ENCODE measurements at regions not wholly inside any gene's neighbourhood (a gene's known extent, or its start where the extent isn't known, plus 50 kb on each side); places are given as distances from the start of the nearest gene placed in this dataset.
"Not testable (repeated sequence)": the region's sequence is repeated elsewhere in the genome, so short reads cannot be mapped to it uniquely, and the experiment has no call there.

DNA sequence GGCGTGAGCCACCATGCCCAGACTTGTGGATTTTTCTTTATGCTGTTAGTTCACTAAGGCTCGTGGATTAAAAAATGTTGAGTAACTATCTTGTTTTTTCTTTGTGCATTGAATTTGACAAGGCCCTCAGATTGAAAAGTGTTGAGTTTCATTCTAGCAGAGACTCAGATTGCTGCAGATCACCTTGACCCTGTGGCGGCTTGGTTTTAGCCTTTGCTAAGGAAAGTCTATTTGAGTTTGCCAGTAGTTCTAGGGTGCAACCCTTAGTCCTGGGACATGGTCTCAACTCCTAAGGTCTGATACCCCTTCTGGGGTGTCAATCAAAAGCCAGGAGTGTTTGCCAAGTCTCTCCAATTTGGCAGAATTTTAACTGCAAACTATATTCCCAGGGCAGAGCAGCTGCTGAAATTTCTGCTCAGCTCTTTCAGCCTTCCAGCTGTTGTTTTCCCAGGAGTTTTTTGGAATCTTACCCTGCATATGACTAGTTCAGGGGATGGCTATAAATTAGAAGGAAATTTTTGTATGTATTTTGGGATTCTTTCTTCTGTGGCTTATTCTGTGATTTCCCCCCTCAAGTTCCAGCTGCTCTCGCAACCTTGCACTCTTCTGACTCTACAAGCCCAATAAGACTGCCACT lies 84.3 kb upstream of the HAND1 start:
- no peak for DNase-seq (ENCODE audit: insufficient read length, low spot score)
- no peak for FAIRE-seq

- DNase-seq (ENCODE audit: insufficient read length, low spot score) (no peak), FAIRE-seq (no peak)
Measured at GRCh38 chr5:154559398-154560276, 81.6 kb upstream of the HAND1 start.

GRCh38 chr5:154557548-154557947 lies 79.5 kb upstream of the HAND1 start:
- DNase-seq (ENCODE audit: insufficient read length, low spot score) (no peak), FAIRE-seq (no peak)

GRCh38 chr5:154547551-154547950 lies 69.5 kb upstream of the HAND1 start:
- DNase-seq (ENCODE audit: insufficient read length, low spot score) (no peak), FAIRE-seq (no peak)

GRCh38 chr5:154546719-154547118 lies 68.7 kb upstream of the HAND1 start:
- DNase-seq (ENCODE audit: insufficient read length, low spot score), result no peak
- FAIRE-seq, result no peak

- DNase-seq (ENCODE audit: insufficient read length, low spot score) (no peak), FAIRE-seq (no peak)
Measured at GRCh38 chr5:154544646-154545045, 66.6 kb upstream of the HAND1 start.

- no peak for FAIRE-seq
- DNase-seq (ENCODE audit: insufficient read length, low spot score), result no peak
Measured at GRCh38 chr5:154543380-154543779, 65.4 kb upstream of the HAND1 start.

DNA sequence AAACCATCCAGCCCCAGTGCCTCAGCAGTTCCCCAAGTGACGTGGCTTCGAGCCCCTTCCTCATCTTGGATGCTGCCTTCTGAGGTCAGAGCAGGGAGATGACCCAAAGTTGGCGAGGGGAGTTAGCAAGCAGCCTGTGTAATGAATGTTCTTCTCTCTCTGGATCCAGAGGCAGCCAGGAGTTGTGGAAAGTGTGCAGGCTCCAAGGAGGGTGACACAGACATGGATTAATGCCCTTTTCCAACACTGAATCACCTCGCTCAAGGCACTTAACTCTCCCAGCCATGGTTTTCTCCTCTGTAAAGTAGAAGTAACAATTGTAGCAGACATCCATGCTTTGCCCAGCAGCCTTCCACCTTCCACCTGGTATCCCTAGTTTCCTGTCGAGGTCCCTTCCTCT lies 64.6 kb upstream of the HAND1 start:
- DNase-seq (ENCODE audit: insufficient read length, low spot score) (no peak), FAIRE-seq (no peak)

- DNase-seq (ENCODE audit: insufficient read length, low spot score) (no peak), FAIRE-seq (no peak)
Measured at GRCh38 chr5:154542000-154542399, 64.0 kb upstream of the HAND1 start.

- FAIRE-seq, result no peak
- DNase-seq (ENCODE audit: insufficient read length, low spot score), result no peak
Measured at GRCh38 chr5:154541553-154541952, 63.5 kb upstream of the HAND1 start.

GRCh38 chr5:154540600-154540999 lies 62.6 kb upstream of the HAND1 start:
- FAIRE-seq (no peak), DNase-seq (ENCODE audit: insufficient read length, low spot score) (no peak)

DNA sequence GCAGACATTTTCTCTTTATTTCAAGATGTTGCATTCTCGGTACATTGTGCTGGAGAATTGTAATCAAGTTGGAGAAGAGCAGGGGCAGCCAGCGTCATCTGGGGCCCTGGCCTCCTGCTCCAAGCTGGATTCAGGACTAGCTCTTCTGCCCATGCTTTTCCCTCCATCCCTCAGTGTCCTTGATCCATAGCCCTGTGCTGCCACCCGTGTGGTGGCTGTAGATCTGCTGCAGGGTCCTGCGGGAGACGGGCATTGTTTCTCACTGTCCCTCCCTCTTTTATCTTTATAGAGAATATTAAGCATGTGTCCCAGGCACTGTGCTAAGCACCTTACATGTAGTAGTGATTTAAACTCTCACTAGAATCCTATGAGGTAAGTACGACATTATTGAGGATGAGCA lies 60.5 kb upstream of the HAND1 start:
- no peak for FAIRE-seq
- DNase-seq (ENCODE audit: insufficient read length, low spot score), result no peak

- not testable (repeated sequence) for FAIRE-seq
Measured at GRCh38 chr5:154536439-154536838, 58.4 kb upstream of the HAND1 start.

GRCh38 chr5:154535535-154535934 lies 57.5 kb upstream of the HAND1 start:
- FAIRE-seq, result no peak
- no peak for DNase-seq (ENCODE audit: insufficient read length, low spot score)

More at GRCh38 chr5:154536439-154536838, 58.4 kb upstream of the HAND1 start:
- DNase-seq (ENCODE audit: insufficient read length, low spot score), result not testable (repeated sequence)

- DNase-seq (ENCODE audit: insufficient read length, low spot score) (no peak), FAIRE-seq (no peak)
Measured at GRCh38 chr5:154534457-154535050, 56.5 kb upstream of the HAND1 start.

DNA sequence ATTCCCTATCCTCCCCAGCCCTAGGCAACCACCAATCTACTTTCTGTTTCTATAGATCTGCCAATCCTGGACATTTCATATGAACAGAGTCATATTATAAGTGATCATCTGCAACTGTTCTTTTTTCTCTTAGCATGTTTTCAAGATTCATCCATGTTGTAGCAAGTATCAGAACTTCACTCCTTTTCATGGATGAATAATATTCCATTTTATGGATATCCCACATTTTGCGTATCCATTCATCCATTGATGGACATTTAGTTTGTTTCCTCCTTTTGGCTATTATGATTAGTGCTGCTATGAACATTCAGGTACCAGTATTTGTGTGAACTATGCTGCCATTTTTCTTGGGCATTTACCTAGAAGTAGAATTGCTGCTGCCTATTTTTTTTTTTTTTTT lies 51.3 kb upstream of the HAND1 start:
- FAIRE-seq (no peak), DNase-seq (ENCODE audit: insufficient read length, low spot score) (no peak)

DNA sequence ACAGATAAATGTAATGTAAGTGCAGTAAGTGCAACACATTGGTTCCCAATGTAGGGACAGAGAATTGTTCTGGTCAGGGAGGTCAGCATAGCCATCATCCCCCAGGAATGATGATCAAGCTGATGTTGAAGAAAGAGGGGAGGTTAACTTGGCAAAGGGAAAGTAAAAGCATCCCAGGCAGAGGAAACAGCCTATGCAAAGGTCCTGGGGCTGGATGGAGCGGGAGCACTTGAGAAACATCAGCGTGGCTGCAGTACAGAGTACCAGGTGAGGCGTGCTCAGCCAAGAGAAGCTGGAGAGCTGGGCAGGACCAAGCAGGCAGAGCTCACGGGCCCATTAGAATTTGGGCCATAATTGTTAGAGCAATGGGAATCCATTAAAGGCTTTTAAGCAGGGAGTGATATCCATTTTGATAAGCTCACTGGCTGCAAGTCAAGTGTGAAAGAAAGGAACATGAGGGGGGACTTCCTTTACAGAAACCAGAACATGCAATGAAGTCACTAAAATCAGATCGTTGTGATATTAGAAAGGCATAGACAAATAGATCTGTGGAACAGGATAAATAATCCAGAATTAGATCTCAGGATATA lies 50.1 kb upstream of the HAND1 start:
- no peak for DNase-seq (ENCODE audit: insufficient read length, low spot score)
- FAIRE-seq, result no peak

Measured in GM19239 (cell line).